Kidney (tissue), 13 donors: ENCODE measurements at regions not wholly inside any gene's neighbourhood (a gene's known extent, or its start where the extent isn't known, plus 50 kb on each side); places are given as distances from the start of the nearest gene placed in this dataset.

ENCODE experiments used
- DNase-seq, 5 donors: peaks; one replicate each; pipeline ENCODE4 v3.0.0-alpha.2; 2013 to 2020
- FAIRE-seq: peaks from 2 replicates; lab custom pipeline; 2012; peaks lifted over from hg19 to GRCh38; lab: Jason Lieb, UNC
- H3K27ac ChIP-seq, 2 donors: one replicate each; pipeline ENCODE4 v1.7.0; 2013; ENCODE audit warnings: low read depth in 2 of 2, low read length in 2 of 2, inconsistent platforms in 1 of 2
- H3K27me3 ChIP-seq: one replicate; pipeline ENCODE4 v1.7.1; 2013; ENCODE audit warnings: low read length, inconsistent platforms; ENCODE audit not compliant: control insufficient read depth, insufficient read depth
- H3K36me3 ChIP-seq, 3 donors: one replicate each; pipeline versions ENCODE4 v1.7.0 to v1.7.1; 2013; ENCODE audit warnings: low read length in 3 of 3, control low read depth in 1 of 3, inconsistent platforms in 1 of 3; ENCODE audit not compliant: insufficient read depth in 3 of 3, control insufficient read depth in 2 of 3
- H3K4me1 ChIP-seq, 3 donors: one replicate each; pipeline versions ENCODE4 v1.7.0 to v1.7.1; 2013; ENCODE audit warnings: low read length in 3 of 3, inconsistent platforms in 1 of 3, low read depth in 1 of 3; ENCODE audit not compliant: control insufficient read depth in 2 of 3, insufficient read depth in 2 of 3
- H3K4me3 ChIP-seq, 3 donors: one replicate each; pipeline versions ENCODE4 v1.7.0 to v1.8.1; 2013; ENCODE audit warnings: low read length in 3 of 3, control low read depth in 1 of 3, inconsistent platforms in 1 of 3
- H3K9ac ChIP-seq, 3 donors: one replicate each; pipeline versions ENCODE4 v1.7.0 to v1.7.1; 2013; ENCODE audit warnings: low read length in 3 of 3, control low read depth in 1 of 3, inconsistent platforms in 1 of 3
- H3K9me3 ChIP-seq, 3 donors: one replicate each; pipeline versions ENCODE4 v1.7.0 to v1.7.1; 2013; ENCODE audit warnings: low read length in 3 of 3, control low read depth in 1 of 3, inconsistent platforms in 1 of 3; ENCODE audit not compliant: control insufficient read depth in 2 of 3, insufficient read depth in 1 of 3
- intact Hi-C: fragments of 100-400 bp; cut with DNase I; formaldehyde crosslinking; loops from one replicate; pipeline ENCODE4 v1.11.1; 2022
- TF ChIP-seq, protein P1 (sequence below): IDR thresholded peaks from 3 replicates; pipeline ENCODE4 v1.5.1; 2012; ENCODE audit warnings: mild to moderate bottlenecking, moderate library complexity, borderline replicate concordance; ENCODE audit not compliant: insufficient read depth; ENCODE audit errors: extremely low read depth
- donor health status: control.
- donor health status: control.
- donor health status: control.
- donor health status: control.
- donor health status: control.
- donor health status: DM: yes; HTN: yes; CAD: no.
- donor health status: Normal renal cell carcinoma (clear cell type).

DNA sequence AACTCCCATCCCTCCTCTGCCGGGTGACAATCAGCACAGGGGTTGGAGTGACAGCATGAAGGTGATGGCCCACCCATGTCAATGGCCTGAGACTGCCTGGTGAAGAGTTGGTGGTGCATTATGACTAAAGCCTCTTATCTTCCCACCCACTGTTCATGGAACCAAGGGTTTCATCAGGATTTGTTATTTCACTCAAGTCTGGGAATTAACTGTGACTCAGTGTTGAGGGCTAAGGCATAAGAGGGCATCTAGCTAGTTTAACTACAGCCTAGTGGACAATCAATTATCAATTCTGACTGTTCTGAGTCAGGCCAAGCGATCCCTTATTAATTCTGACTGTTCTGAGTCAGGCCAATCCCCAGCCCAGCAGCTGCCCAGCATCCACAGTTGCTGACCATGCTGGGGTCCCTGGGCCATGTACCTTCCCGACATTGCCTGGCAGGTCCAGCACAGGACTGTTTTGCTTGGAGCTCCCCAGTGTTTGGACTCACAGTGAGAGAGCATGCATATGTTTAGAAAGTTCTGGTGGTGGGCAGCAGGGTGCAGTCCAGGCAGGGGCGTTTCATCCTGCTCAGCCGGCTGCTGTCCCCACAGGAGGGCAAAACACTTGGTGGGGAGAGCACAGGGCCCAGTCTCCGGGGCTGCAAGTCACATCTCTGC is 65.5 kb downstream of the RASL11A start:
- no peak overlapping the region for H3K4me3 ChIP-seq

GRCh38 chr13:27338207-27338606 is 67.6 kb downstream of the RASL11A start:
- Histone ChIP-seq H3K36me3 (no peaks in the 10 kb centered on the region), H3K27ac (no peak overlapping the region), H3K9me3 (no peaks in the 10 kb centered on the region), H3K27me3 (no peaks in the 10 kb centered on the region), H3K4me1 (no peaks in the 10 kb centered on the region), H3K9ac (no peak overlapping the region), H3K4me3 (peak overlapping the region in 1 of 3 donors; percentile 21)
- TF ChIP-seq, protein P1, sequence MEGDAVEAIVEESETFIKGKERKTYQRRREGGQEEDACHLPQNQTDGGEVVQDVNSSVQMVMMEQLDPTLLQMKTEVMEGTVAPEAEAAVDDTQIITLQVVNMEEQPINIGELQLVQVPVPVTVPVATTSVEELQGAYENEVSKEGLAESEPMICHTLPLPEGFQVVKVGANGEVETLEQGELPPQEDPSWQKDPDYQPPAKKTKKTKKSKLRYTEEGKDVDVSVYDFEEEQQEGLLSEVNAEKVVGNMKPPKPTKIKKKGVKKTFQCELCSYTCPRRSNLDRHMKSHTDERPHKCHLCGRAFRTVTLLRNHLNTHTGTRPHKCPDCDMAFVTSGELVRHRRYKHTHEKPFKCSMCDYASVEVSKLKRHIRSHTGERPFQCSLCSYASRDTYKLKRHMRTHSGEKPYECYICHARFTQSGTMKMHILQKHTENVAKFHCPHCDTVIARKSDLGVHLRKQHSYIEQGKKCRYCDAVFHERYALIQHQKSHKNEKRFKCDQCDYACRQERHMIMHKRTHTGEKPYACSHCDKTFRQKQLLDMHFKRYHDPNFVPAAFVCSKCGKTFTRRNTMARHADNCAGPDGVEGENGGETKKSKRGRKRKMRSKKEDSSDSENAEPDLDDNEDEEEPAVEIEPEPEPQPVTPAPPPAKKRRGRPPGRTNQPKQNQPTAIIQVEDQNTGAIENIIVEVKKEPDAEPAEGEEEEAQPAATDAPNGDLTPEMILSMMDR = no peak
- DNase-seq = no peak
- intact Hi-C loops = no loop called here
- no peak for FAIRE-seq

More for the DNA sequence above, 65.5 kb downstream of the RASL11A start:
- intact Hi-C loops = no loop called here
- no peaks in the 10 kb centered on the region for H3K4me1 ChIP-seq
- TF ChIP-seq, protein P1 = no peak
- no peak overlapping the region for H3K27ac ChIP-seq
- H3K9me3 ChIP-seq = no peaks in the 10 kb centered on the region
- FAIRE-seq (no peak), DNase-seq (no peak)
- no peak overlapping the region for H3K9ac ChIP-seq
- no peaks in the 10 kb centered on the region for H3K36me3 ChIP-seq
- H3K27me3 ChIP-seq = no peaks in the 10 kb centered on the region

DNA sequence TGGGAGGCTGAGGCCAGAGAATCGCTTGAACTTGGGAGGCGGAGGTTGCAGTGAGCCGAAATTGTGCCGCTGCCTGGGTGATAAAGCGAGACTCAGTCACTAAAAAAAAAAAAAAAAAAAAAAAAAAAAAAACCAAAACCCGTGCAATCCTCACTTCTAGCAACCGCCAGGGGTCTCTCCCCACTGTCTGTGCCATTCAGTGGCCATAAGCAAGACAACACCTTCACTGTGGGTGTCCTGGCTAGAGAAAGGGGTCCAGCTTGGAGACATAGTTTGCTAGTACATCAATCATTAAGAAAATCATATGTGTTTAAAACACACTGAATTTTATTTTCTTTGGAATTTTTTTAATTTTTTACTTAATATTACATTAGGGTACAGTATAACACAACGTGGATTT is 68.2 kb downstream of the RASL11A start:
- H3K4me1 ChIP-seq = no peaks in the 10 kb centered on the region
- H3K36me3 ChIP-seq = no peaks in the 10 kb centered on the region
- no peaks in the 10 kb centered on the region for H3K27me3 ChIP-seq
- H3K27ac ChIP-seq = no peak overlapping the region
- FAIRE-seq = no peak
- DNase-seq = no peak
- TF ChIP-seq, protein P1 = no peak
- no peak overlapping the region for H3K4me3 ChIP-seq
- intact Hi-C loops = no loop called here
- H3K9ac ChIP-seq = no peak overlapping the region
- no peaks in the 10 kb centered on the region for H3K9me3 ChIP-seq

GRCh38 chr13:27339299-27339698 is 68.7 kb downstream of the RASL11A start:
- TF ChIP-seq, protein P1 = no peak
- Histone ChIP-seq H3K9ac (no peak overlapping the region), H3K9me3 (no peaks in the 10 kb centered on the region), H3K4me3 (no peak overlapping the region), H3K27ac (no peak overlapping the region), H3K36me3 (no peaks in the 10 kb centered on the region), H3K4me1 (no peaks in the 10 kb centered on the region), H3K27me3 (no peaks in the 10 kb centered on the region)
- DNase-seq (peak in 1 of 5 donors; percentile 43), FAIRE-seq (no peak)
- intact Hi-C loops = no loop called here
